ENCODE measurements at regions not wholly inside any gene's neighbourhood (a gene's known extent, or its start where the extent isn't known, plus 50 kb on each side); places are given as distances from the start of the nearest gene placed in this dataset.

DNA sequence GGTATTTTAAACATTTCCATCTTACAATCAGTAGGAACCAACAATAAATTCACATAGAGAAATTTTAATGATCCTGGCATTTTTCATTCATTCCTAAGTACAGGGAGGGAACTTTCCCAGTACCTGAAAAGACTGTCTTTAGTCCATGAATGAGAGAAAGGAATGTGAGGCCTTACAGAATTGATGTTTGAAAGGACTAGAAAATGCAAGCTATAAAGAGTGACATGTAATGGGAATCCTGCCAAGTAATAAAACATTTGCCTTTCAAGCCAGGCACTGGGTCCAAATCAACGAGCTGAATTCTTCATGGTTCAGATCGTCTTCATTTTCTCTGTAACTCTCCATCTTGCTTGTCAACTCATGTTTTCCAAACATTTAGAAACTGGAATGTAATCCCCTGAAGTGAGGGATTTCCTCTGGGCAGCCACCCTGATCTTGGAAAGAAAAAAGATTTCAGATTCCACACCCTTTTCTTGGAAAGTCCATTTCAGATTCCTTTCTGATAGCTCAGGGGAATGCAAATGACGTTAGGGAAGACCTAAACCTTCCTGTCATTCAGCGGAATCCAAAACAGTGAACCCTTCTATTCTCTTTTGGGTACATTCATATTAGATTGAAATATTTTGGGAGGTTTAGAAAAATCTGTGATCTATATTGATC lies 315.8 kb downstream of the SH3GL2 start:
- TF ChIP-seq ZFP90 (CRISPR knock-in tag; IDR thresholded peaks at IDR 0.05; ENCODE audit: borderline replicate concordance) (no peak), BHLHE40 (IDR thresholded peaks at IDR 0.05; ENCODE audit: low read length) (no peak)
- TF ChIP-seq, protein P1, sequence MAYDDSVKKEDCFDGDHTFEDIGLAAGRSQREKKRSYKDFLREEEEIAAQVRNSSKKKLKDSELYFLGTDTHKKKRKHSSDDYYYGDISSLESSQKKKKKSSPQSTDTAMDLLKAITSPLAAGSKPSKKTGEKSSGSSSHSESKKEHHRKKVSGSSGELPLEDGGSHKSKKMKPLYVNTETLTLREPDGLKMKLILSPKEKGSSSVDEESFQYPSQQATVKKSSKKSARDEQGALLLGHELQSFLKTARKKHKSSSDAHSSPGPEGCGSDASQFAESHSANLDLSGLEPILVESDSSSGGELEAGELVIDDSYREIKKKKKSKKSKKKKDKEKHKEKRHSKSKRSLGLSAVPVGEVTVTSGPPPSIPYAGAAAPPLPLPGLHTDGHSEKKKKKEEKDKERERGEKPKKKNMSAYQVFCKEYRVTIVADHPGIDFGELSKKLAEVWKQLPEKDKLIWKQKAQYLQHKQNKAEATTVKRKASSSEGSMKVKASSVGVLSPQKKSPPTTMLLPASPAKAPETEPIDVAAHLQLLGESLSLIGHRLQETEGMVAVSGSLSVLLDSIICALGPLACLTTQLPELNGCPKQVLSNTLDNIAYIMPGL (CRISPR knock-in tag; IDR thresholded peaks at IDR 0.05; ENCODE audit: borderline replicate concordance in 1 of 2, low read depth in 1 of 2) = no peak

Data from HepG2 (cell line).